GM18508 (cell line): ENCODE measurements at regions not wholly inside any gene's neighbourhood (a gene's known extent, or its start where the extent isn't known, plus 50 kb on each side); places are given as distances from the start of the nearest gene placed in this dataset.

Experiments
- ATAC-seq: cut with Tn5 transposase; IDR thresholded peaks from one replicate; pipeline ENCODE4 v1.9.1; 2021; ENCODE audit warnings: moderate number of reproducible peaks; ENCODE audit not compliant: insufficient read depth, unreplicated experiment

GRCh38 chr13:44017756-44018309 is 138.1 kb downstream of the LACC1 start:
- no peak for ATAC-seq

GRCh38 chr13:44019651-44020050 is 139.9 kb downstream of the LACC1 start:
- ATAC-seq: no peak

- ATAC-seq: no peak
Observed at GRCh38 chr13:44021422-44021821, 141.7 kb downstream of the LACC1 start.

GRCh38 chr13:44022196-44022595 is 142.5 kb downstream of the LACC1 start:
- ATAC-seq: no peak

- ATAC-seq: no peak
Observed at GRCh38 chr13:44024167-44024845, 144.6 kb downstream of the LACC1 start.

- ATAC-seq: no peak
Observed at GRCh38 chr13:44024846-44025195, 145.1 kb downstream of the LACC1 start.

- no peak for ATAC-seq
Observed at GRCh38 chr13:44026194-44026593, 146.5 kb downstream of the LACC1 start.

- no peak for ATAC-seq
Observed at GRCh38 chr13:44028734-44029133, 149.0 kb downstream of the LACC1 start.

GRCh38 chr13:44030615-44031014 is 150.9 kb downstream of the LACC1 start:
- no peak for ATAC-seq

- no peak for ATAC-seq
Observed at GRCh38 chr13:44031555-44031954, 151.9 kb downstream of the LACC1 start.

- no peak for ATAC-seq
Observed at GRCh38 chr13:44032802-44033201, 153.1 kb downstream of the LACC1 start.

GRCh38 chr13:44035400-44035799 is 155.7 kb downstream of the LACC1 start:
- no peak for ATAC-seq

GRCh38 chr13:44040070-44040817 is 160.5 kb downstream of the LACC1 start:
- no peak for ATAC-seq

- ATAC-seq: no peak
Observed at GRCh38 chr13:44040818-44041100, 161.1 kb downstream of the LACC1 start.

- ATAC-seq: no peak
Observed at GRCh38 chr13:44044547-44045179, 165.0 kb downstream of the LACC1 start.

- ATAC-seq: no peak
Observed at GRCh38 chr13:44045180-44045562, 165.5 kb downstream of the LACC1 start.

GRCh38 chr13:44046428-44046827 is 166.7 kb downstream of the LACC1 start:
- no peak for ATAC-seq

GRCh38 chr13:44048326-44048725 is 168.6 kb downstream of the LACC1 start:
- no peak for ATAC-seq

- no peak for ATAC-seq
Observed at GRCh38 chr13:44049081-44049945, 169.6 kb downstream of the LACC1 start.

GRCh38 chr13:44050450-44051063 is 170.9 kb downstream of the LACC1 start:
- no peak for ATAC-seq
